ENCODE measurements at regions not wholly inside any gene's neighbourhood (a gene's known extent, or its start where the extent isn't known, plus 50 kb on each side); places are given as distances from the start of the nearest gene placed in this dataset.

- no CpG with 5 or more reads among the region's 6 CpGs for WGBS, 2 donors (ENCODE audit: extremely low coverage in 2 of 2, insufficient read length in 2 of 2, insufficient replicate concordance in 1 of 2)
- H3K27ac ChIP-seq (replicated peaks; ENCODE audit: low read length) = no peak overlapping the region
Measured at GRCh38 chr13:23488442-23488841, 54.9 kb upstream of the SACS start.

GRCh38 chr13:23496255-23496654 is 62.8 kb upstream of the SACS start:
- no peak overlapping the region for H2BK12ac ChIP-seq (ENCODE audit: low read length)
- no peak overlapping the region for H3K4ac ChIP-seq (ENCODE audit: low read length)
- no peak overlapping the region for H4K91ac ChIP-seq (ENCODE audit: low read depth, low read length, poor library complexity)
- H2BK120ac ChIP-seq (ENCODE audit: low read depth, low read length) = no peak overlapping the region
- no peak overlapping the region for H3K23ac ChIP-seq (ENCODE audit: low read depth, low read length, poor library complexity)
- H3K4me1 ChIP-seq (ENCODE audit: control insufficient read depth in 2 of 2, insufficient read depth in 1 of 2, low read depth in 1 of 2, low read length in 2 of 2) = no peaks in the 10 kb centered on the region
- H2BK15ac ChIP-seq (ENCODE audit: low read length) = no peak overlapping the region
- no peaks in the 10 kb centered on the region for H3K36me3 ChIP-seq (replicated peaks in 1 of 2; ENCODE audit: control insufficient read depth in 2 of 2, insufficient read depth in 2 of 2, low read length in 2 of 2)
- H2AK5ac ChIP-seq (ENCODE audit: low read depth, low read length) = no peak overlapping the region
- H2AFZ ChIP-seq (ENCODE audit: low read length) = no peak overlapping the region
- peaks cover 0 to 1% of the 10 kb centered on the region in 2 donors for H3K9me3 ChIP-seq (replicated peaks in 1 of 2; ENCODE audit: control insufficient read depth in 2 of 2, insufficient read depth in 1 of 2, low read depth in 1 of 2, low read length in 2 of 2)
- H3K79me1 ChIP-seq (ENCODE audit: low read depth, low read length) = no peaks in the 10 kb centered on the region
- no peak overlapping the region for H4K8ac ChIP-seq (ENCODE audit: low read depth, low read length)
- no peak overlapping the region for H3K14ac ChIP-seq (ENCODE audit: low read length)
- H3K27ac ChIP-seq (replicated peaks; ENCODE audit: low read length) = no peak overlapping the region
- H3K4me3 ChIP-seq (ENCODE audit: low read length in 2 of 2) = no peak overlapping the region
- H3K4me2 ChIP-seq (ENCODE audit: insufficient read depth, low read length, poor library complexity, severe bottlenecking) = no peak overlapping the region
- no peak overlapping the region for H3K18ac ChIP-seq (ENCODE audit: low read length)
- WGBS, 2 donors (ENCODE audit: extremely low coverage in 2 of 2, insufficient read length in 2 of 2, insufficient replicate concordance in 1 of 2) = no CpG with 5 or more reads among the region's 2 CpGs
- no peak for DNase-seq (ENCODE audit: low spot score)
- H3K27me3 ChIP-seq (ENCODE audit: control insufficient read depth in 3 of 3, insufficient read depth in 3 of 3, low read depth in 1 of 3, low read length in 3 of 3) = no peaks in the 10 kb centered on the region
- no peak overlapping the region for H3K9ac ChIP-seq (ENCODE audit: low read depth, low read length, poor library complexity)
- no peak overlapping the region for H2BK5ac ChIP-seq (ENCODE audit: low read length)

More at GRCh38 chr13:23488442-23488841, 54.9 kb upstream of the SACS start:
- no peak overlapping the region for H4K91ac ChIP-seq (ENCODE audit: low read depth, low read length, poor library complexity)
- H3K79me1 ChIP-seq (ENCODE audit: low read depth, low read length) = no peaks in the 10 kb centered on the region
- H3K27me3 ChIP-seq (ENCODE audit: control insufficient read depth in 3 of 3, insufficient read depth in 3 of 3, low read depth in 1 of 3, low read length in 3 of 3) = no peaks in the 10 kb centered on the region
- no peak overlapping the region for H2AK5ac ChIP-seq (ENCODE audit: low read depth, low read length)
- H4K8ac ChIP-seq (ENCODE audit: low read depth, low read length) = no peak overlapping the region
- H2BK15ac ChIP-seq (ENCODE audit: low read length) = no peak overlapping the region
- DNase-seq (ENCODE audit: low spot score) = no peak
- H3K18ac ChIP-seq (ENCODE audit: low read length) = no peak overlapping the region
- no peak overlapping the region for H2BK120ac ChIP-seq (ENCODE audit: low read depth, low read length)
- no peak overlapping the region for H3K4me3 ChIP-seq (ENCODE audit: low read length in 2 of 2)
- H3K4me1 ChIP-seq (ENCODE audit: control insufficient read depth in 2 of 2, insufficient read depth in 1 of 2, low read depth in 1 of 2, low read length in 2 of 2) = peaks cover 0 to 2% of the 10 kb centered on the region in 2 donors
- H2BK5ac ChIP-seq (ENCODE audit: low read length) = no peak overlapping the region
- H3K4me2 ChIP-seq (ENCODE audit: insufficient read depth, low read length, poor library complexity, severe bottlenecking) = no peak overlapping the region
- no peak overlapping the region for H2BK12ac ChIP-seq (ENCODE audit: low read length)
- no peak overlapping the region for H3K23ac ChIP-seq (ENCODE audit: low read depth, low read length, poor library complexity)
- peak overlapping the region; percentile 12 for H3K9ac ChIP-seq (ENCODE audit: low read depth, low read length, poor library complexity)
- no peaks in the 10 kb centered on the region for H3K36me3 ChIP-seq (replicated peaks in 1 of 2; ENCODE audit: control insufficient read depth in 2 of 2, insufficient read depth in 2 of 2, low read length in 2 of 2)
- H2AFZ ChIP-seq (ENCODE audit: low read length) = no peak overlapping the region
- H3K9me3 ChIP-seq (replicated peaks in 1 of 2; ENCODE audit: control insufficient read depth in 2 of 2, insufficient read depth in 1 of 2, low read depth in 1 of 2, low read length in 2 of 2) = no peaks in the 10 kb centered on the region
- no peak overlapping the region for H3K14ac ChIP-seq (ENCODE audit: low read length)
- H3K4ac ChIP-seq (ENCODE audit: low read length) = no peak overlapping the region

GRCh38 chr13:23497191-23497590 is 63.7 kb upstream of the SACS start:
- no peak overlapping the region for H2AK5ac ChIP-seq (ENCODE audit: low read depth, low read length)
- H4K8ac ChIP-seq (ENCODE audit: low read depth, low read length) = no peak overlapping the region
- no peak overlapping the region for H2BK15ac ChIP-seq (ENCODE audit: low read length)
- no peak overlapping the region for H3K4ac ChIP-seq (ENCODE audit: low read length)
- H3K27me3 ChIP-seq (ENCODE audit: control insufficient read depth in 3 of 3, insufficient read depth in 3 of 3, low read depth in 1 of 3, low read length in 3 of 3) = no peaks in the 10 kb centered on the region
- no peaks in the 10 kb centered on the region for H3K79me1 ChIP-seq (ENCODE audit: low read depth, low read length)
- no peak overlapping the region for H2BK12ac ChIP-seq (ENCODE audit: low read length)
- H3K27ac ChIP-seq (replicated peaks; ENCODE audit: low read length) = no peak overlapping the region
- H3K9me3 ChIP-seq (replicated peaks in 1 of 2; ENCODE audit: control insufficient read depth in 2 of 2, insufficient read depth in 1 of 2, low read depth in 1 of 2, low read length in 2 of 2) = peaks cover 0 to 1% of the 10 kb centered on the region in 2 donors
- no peaks in the 10 kb centered on the region for H3K36me3 ChIP-seq (replicated peaks in 1 of 2; ENCODE audit: control insufficient read depth in 2 of 2, insufficient read depth in 2 of 2, low read length in 2 of 2)
- no peak overlapping the region for H3K23ac ChIP-seq (ENCODE audit: low read depth, low read length, poor library complexity)
- no peak for DNase-seq (ENCODE audit: low spot score)
- H3K4me3 ChIP-seq (ENCODE audit: low read length in 2 of 2) = no peak overlapping the region
- no CpG with 5 or more reads among the region's 6 CpGs for WGBS, 2 donors (ENCODE audit: extremely low coverage in 2 of 2, insufficient read length in 2 of 2, insufficient replicate concordance in 1 of 2)
- no peak overlapping the region for H4K91ac ChIP-seq (ENCODE audit: low read depth, low read length, poor library complexity)
- no peak overlapping the region for H2BK5ac ChIP-seq (ENCODE audit: low read length)
- H3K9ac ChIP-seq (ENCODE audit: low read depth, low read length, poor library complexity) = no peak overlapping the region
- no peak overlapping the region for H3K14ac ChIP-seq (ENCODE audit: low read length)
- H2AFZ ChIP-seq (ENCODE audit: low read length) = no peak overlapping the region
- H3K4me2 ChIP-seq (ENCODE audit: insufficient read depth, low read length, poor library complexity, severe bottlenecking) = no peak overlapping the region
- H3K4me1 ChIP-seq (ENCODE audit: control insufficient read depth in 2 of 2, insufficient read depth in 1 of 2, low read depth in 1 of 2, low read length in 2 of 2) = no peaks in the 10 kb centered on the region
- no peak overlapping the region for H2BK120ac ChIP-seq (ENCODE audit: low read depth, low read length)
- no peak overlapping the region for H3K18ac ChIP-seq (ENCODE audit: low read length)

- H3K4me1 ChIP-seq (ENCODE audit: control insufficient read depth in 2 of 2, insufficient read depth in 1 of 2, low read depth in 1 of 2, low read length in 2 of 2) = peaks cover 0 to under 1% of the 10 kb centered on the region in 2 donors
- H3K27ac ChIP-seq (replicated peaks; ENCODE audit: low read length) = no peak overlapping the region
- no peak overlapping the region for H2AFZ ChIP-seq (ENCODE audit: low read length)
- H3K23ac ChIP-seq (ENCODE audit: low read depth, low read length, poor library complexity) = no peak overlapping the region
- H2BK15ac ChIP-seq (ENCODE audit: low read length) = no peak overlapping the region
- H3K4ac ChIP-seq (ENCODE audit: low read length) = no peak overlapping the region
- no peaks in the 10 kb centered on the region for H3K79me1 ChIP-seq (ENCODE audit: low read depth, low read length)
- H3K14ac ChIP-seq (ENCODE audit: low read length) = no peak overlapping the region
- no peak overlapping the region for H2BK12ac ChIP-seq (ENCODE audit: low read length)
- H3K18ac ChIP-seq (ENCODE audit: low read length) = no peak overlapping the region
- H4K8ac ChIP-seq (ENCODE audit: low read depth, low read length) = no peak overlapping the region
- H3K9me3 ChIP-seq (replicated peaks in 1 of 2; ENCODE audit: control insufficient read depth in 2 of 2, insufficient read depth in 1 of 2, low read depth in 1 of 2, low read length in 2 of 2) = no peaks in the 10 kb centered on the region
- H3K4me3 ChIP-seq (ENCODE audit: low read length in 2 of 2) = no peak overlapping the region
- no peak overlapping the region for H2AK5ac ChIP-seq (ENCODE audit: low read depth, low read length)
- no peak overlapping the region for H4K91ac ChIP-seq (ENCODE audit: low read depth, low read length, poor library complexity)
- no peak for DNase-seq (ENCODE audit: low spot score)
- no peak overlapping the region for H3K4me2 ChIP-seq (ENCODE audit: insufficient read depth, low read length, poor library complexity, severe bottlenecking)
- H3K27me3 ChIP-seq (ENCODE audit: control insufficient read depth in 3 of 3, insufficient read depth in 3 of 3, low read depth in 1 of 3, low read length in 3 of 3) = no peaks in the 10 kb centered on the region
- no peaks in the 10 kb centered on the region for H3K36me3 ChIP-seq (replicated peaks in 1 of 2; ENCODE audit: control insufficient read depth in 2 of 2, insufficient read depth in 2 of 2, low read length in 2 of 2)
- no peak overlapping the region for H3K9ac ChIP-seq (ENCODE audit: low read depth, low read length, poor library complexity)
- no peak overlapping the region for H2BK120ac ChIP-seq (ENCODE audit: low read depth, low read length)
- H2BK5ac ChIP-seq (ENCODE audit: low read length) = no peak overlapping the region
- no CpG with 5 or more reads among the region's 4 CpGs for WGBS, 2 donors (ENCODE audit: extremely low coverage in 2 of 2, insufficient read length in 2 of 2, insufficient replicate concordance in 1 of 2)
Measured at GRCh38 chr13:23500849-23501248, 67.3 kb upstream of the SACS start.

All from neuronal stem cell (in vitro differentiated cells).